AG20443 (cell line): ENCODE measurements at regions not wholly inside any gene's neighbourhood (a gene's known extent, or its start where the extent isn't known, plus 50 kb on each side); places are given as distances from the start of the nearest gene placed in this dataset.

Source experiments
- DNase-seq: peaks from one replicate; pipeline ENCODE4 v3.0.0; 2012; ENCODE audit warnings: low spot score, mixed read lengths

GRCh38 chr20:63056236-63057170, 49.7 kb upstream of the BHLHE23 start:
- peak; percentile 74 for DNase-seq
